NCI-H82 treated with DMSO at 0.1 percent for 48 hours (cell line): ENCODE measurements at regions not wholly inside any gene's neighbourhood (a gene's known extent, or its start where the extent isn't known, plus 50 kb on each side); places are given as distances from the start of the nearest gene placed in this dataset.
"Not testable (repeated sequence)": the region's sequence is repeated elsewhere in the genome, so short reads cannot be mapped to it uniquely, and the experiment has no call there.

Experiments
- DNase-seq: peaks from one replicate; lab custom pipeline; 2025; ENCODE audit not compliant: unreplicated experiment; lab: John Stamatoyannopoulos, UW

DNA sequence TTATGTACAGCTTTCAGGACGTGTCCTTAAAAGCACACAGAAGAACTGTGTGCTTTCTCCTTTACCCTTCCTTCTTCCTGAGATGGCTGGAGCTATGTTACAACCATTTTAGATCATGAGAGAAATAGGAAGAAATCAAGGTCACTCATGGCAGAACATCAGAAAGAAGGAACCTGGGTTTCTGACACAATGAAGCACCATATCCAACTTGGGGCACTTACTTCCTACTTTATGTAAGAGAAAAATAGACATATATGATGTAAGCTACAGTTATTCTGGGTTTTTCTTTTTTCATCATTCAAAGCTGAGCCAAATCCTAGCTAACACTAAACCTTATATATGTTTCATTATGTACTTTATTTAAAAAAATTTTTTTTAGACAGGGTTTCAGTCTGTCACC is 79.5 kb downstream of the FAM161A start:
- no peak for DNase-seq

DNA sequence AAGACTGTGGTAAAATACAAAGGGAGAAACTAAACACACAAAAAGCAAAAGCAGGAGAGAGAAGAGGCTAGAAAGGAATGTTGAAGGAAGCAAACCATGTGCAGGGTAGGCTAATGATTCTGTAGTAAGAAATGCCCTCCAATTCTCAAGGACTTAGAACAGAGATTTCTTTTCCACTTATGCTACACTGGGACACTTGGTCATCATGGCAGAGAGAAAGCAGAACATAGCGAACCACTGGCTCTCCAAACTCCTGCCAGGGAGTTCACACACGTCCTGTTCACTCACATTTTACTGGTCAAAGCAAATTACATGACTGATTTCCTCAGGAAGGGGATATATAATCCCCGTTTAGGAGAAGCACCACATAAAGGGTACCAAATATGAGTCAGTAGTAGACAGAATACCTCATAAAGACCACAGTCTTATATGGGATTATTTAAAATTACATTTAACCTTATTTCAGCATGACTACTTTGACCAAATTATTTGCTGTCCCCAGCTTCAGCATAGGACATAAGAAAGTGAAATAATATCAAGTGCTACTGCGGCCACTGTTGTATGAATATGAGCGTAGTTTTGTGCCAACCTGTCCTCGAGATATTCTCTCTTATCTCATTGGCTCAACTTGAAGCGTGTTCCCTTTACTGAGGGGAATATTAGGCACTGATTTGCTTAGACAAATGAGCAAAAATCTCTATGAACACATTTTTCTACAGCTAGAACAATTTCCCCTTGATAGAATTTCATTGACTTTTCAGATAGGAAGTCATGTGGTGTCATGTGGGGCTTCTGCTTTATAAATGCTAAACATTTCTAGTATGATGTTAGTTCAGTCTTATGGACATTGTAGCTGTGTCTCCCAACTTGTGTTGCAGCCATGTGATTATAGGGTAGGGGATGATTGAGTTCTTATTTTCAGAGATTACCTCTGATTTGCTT is 81.7 kb downstream of the FAM161A start:
- no peak for DNase-seq

DNA sequence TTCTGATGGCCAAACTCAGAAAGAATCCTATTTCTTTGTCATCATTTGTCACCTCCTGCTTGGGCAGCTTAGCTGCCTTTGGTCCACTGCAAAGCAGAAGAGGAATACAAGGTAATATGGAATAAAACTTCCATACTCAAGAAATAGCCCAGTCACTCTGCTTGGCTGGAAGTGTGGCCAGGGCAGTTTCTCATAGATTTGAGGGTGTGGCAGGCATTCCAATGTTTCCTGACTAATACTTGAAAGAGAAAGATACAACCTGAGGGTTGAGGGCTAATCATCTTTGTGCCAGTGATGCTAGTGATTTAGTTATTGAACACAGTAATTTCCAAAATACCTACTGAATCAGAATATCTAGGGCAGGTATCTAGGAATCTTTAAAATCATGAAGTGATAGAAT is 83.1 kb downstream of the FAM161A start:
- no peak for DNase-seq

DNA sequence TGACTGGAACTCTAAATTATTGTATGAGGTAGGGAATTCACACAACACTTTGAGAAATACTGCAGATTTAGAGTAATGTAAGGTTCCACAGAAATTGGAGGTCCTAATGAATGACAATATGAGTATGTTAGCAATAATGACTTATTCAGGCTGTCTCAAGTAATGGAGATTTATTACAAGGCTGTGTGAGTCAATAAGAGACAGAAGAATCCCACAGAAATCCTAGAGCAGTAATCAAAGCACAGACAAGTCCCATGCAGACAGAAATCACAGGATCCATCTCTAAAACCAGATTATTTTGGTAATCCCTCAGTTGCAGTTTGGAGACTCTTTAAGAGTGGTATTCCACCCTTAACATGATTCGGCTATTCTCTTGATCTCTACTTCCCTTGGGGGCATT is 83.6 kb downstream of the FAM161A start:
- DNase-seq: no peak

DNA sequence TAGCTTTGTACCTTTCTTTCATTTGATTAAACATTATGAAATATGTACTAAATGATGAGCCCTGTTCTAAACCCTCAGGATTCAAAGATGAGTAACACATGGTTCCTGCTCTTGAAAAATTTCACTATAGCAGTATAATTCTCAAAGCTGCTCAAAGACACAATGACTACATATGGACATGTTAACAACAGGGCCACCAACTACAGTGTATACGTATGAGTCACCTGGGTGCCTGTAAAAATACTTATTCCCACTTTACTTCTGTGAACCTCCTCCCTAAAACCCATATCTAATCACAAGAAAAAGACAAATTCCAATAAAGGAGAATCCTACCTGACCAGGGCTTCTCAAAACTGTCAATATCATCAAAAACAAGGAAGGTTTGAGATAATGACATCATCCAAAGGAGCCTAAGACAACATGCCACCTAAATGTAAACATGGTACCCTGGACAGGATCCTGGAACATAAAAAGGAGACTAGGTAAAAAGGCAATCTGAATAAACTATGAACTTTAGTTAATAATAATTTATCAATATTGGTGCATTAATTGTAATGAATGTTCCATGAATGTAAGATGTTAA is 84.7 kb downstream of the FAM161A start:
- no peak for DNase-seq

DNA sequence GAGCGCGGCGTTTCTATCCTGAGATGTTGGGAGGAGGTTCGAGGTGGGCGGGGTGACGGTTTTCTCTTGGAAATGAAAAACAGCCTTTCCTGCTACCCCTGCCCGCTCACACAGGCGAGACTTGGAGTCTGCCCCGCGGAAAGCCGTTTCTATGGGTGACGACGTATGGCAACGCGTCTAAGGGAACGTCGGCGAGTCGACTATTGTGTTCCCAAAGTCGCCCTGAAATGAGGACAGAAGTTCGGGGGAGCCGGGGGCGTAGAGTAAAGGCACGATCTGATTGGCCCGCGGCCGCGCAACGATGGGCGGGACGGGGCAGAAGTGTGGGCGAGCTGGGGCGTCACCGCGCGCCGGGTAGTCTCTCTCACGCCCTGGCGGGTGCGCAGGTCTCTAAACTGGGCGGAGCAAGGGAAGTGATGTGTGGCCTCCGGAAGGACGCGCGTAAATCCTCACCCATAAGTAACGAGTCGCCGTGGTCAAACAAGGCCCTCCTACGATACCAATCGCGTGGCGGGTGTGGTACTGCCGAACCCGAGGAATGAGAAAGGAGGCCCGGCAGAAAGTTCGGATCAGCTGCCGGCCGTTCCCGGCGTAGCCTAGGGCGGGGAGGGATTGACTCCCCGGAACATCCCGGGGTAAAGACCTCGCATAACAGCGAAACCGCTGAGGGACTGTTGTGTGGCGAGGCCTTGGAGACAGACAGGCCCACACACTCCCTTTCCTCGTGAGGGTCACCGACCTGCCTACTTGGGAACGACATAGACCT is 89.6 kb downstream of the FAM161A start:
- peak; percentile 97 for DNase-seq

DNA sequence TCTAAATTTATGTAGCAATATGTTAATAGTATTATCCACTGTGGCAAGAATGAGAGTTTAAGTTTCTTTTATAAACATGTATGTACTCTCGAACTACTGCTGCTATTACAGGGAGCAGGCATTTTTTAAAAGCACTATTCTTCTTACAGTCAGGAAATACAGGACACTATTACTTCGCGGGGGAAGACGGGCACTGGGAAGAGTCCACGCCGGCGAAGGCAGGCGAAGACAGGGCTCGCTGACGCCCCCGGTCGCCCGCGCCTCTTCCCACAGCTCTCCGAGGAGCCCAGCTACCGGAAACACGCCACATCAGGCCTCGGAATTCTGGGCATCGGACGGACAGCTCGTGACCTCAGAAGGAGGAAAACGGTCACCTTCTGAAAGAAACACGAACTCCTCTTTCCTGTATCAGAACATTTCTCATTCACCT is 90.2 kb downstream of the FAM161A start:
- peak; percentile 64 for DNase-seq

DNA sequence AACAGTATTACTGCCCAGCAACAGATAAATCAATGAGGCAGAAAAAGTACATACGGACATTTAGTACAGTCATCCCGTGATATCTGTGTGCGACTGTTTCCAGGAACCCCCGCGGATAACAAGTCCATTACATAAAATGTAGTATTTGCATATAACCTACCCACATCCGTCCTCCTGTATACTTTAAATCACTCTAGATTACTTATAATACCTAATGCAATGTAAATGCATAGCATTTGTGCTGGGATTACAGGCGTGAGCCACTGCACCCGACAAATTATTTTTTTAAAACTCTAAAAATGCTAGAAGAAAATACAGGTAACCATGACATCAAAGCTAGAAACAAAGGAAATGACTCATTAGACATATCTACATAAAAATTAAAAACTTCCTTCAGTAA is 91.6 kb downstream of the FAM161A start:
- no peak for DNase-seq

DNA sequence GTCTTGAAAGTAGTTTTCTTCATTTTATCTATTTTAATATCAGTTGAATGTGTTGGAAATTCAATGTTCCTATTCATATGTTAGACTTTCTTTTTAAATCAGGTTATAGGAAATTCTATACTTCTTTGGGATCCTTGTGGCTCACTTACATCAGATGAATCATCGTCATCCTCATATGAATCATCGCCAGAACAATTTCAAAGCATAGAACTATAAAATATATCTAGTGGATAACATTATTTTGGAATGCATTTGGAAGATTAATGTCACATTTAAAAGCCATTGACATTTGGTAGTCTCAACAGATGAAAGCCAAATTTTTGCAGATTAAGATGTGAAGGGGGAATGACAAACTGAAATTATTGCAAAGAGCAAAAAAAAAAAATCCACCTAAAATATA is 94.1 kb downstream of the FAM161A start:
- DNase-seq: no peak

DNA sequence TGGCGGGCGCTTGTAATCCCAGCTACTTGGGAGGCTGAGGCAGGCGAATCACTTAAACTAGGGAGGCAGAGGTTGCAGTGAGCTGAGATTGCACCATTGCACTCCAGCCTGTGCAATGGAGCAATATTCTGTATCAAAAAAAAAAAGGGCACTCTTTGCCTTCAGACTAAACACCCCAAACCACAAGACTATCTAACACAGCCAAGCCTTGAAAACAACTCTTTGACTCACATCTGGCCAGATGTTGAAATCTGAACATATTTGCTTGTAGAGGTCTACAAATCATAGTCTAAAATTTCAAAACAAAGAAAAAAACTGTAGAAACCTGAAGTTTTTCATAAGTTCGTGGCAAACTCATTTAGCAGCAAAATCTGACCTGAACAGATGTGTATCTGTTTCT is 94.9 kb downstream of the FAM161A start:
- DNase-seq: no peak

DNA sequence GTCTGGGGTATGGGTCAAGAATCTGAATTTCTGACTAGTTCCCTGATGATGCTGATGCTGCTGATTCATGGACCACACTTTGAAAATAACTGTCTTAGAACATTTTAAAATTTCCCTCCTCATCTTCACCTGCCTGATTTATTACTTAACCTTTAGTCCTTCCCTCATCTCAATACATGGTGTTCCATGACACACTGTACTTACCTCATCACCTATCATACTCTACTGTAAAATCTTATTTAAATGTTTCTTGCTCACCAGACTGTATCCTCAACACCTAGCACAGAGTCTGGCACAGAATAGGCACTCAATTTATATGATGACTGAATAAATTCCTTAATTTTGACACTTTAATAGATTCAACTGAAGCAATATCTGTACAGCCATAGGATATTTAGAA is 95.7 kb downstream of the FAM161A start:
- no peak for DNase-seq

DNA sequence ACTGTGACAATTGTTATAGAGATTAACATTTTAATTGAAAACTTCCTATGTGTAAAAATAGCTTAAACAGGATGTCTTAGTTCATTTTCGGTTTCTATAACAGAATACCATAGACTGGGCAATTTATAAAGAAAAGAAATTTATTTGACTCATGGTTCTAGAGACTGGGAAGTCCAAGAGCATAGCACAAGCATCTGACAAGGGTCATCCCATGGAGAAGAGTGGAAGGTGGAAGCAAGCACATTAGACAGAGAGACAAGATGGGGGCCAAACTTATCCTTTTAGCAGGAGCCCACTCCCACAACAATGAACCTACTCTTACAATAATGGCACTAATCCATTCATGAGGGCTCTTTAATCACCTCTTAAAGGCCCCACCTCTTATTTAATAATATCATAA is 100.3 kb downstream of the FAM161A start:
- DNase-seq: no peak

DNA sequence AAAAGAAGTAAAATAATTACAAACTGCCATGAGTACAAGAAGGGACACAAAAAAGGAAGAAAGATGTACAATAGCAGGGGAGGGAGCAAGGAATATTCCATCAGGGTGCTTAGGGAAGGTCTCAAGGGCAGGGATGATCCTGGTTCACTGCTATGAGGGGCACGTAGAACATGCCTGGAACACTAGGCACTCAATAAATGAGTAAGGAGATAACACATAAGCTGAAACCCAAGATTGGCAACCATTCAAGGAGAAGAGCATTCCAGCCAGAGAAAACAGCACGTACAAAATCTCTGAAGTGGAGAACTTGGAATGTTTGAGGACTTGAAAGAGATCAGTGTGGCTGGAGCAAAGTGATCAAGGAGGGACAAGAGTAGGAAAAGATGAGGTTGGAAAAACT is 103.2 kb downstream of the FAM161A start:
- no peak for DNase-seq

DNA sequence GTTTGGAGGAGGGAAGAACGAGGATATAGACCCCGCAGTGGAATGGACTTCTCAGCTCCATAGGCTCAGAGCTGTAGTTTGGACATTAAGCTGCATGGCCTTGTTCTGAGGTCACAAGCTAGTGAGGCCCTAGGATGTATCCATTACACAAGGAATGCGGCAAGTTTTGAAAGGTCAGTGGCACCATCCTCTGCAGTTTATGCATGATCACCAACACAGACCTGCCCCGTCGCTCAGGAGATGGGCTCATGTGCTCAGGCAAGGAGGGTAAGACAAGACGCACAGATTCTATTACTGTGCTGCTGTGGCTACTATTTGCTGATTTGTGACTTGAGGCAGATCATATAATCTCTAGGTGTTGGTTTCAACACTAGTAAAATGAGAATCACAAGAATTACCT is 110.9 kb downstream of the FAM161A start:
- no peak for DNase-seq

DNA sequence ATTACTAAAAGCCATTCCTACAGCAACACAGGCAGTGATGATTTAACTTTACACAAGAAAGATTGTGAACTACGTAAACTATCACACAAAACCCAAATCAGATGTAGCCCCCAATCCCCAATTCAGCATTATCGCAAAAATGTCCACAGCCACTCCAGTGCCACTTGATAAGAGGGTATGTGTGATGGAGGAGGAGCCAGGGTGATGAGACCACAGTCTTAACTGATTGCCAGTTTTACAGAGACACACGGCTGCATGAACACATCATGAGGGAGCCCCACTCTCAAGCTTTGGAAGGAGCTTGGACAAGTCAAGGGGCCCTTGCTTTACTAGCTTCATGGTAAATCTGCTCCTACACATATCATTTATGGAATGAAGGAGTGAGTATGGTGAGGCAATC is 116.0 kb downstream of the FAM161A start:
- DNase-seq: no peak

DNA sequence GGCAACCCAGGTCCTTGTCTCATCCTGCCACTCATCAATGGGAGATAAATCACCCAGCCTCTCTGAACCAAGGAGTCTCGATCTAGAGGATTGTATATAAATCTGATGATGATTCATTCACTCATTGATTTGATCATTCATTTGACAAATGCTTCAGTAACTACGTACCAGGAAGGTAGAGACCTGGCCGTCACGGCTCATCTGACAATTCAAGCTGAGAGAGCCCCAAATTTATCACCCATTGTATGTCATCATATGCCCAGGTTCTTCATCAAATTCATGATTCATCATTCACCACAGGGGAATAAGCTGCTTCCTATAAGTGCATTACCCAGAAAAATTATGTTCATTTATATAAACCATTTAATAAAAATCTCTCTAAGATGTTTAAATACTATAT is 116.9 kb downstream of the FAM161A start:
- DNase-seq: no peak

DNA sequence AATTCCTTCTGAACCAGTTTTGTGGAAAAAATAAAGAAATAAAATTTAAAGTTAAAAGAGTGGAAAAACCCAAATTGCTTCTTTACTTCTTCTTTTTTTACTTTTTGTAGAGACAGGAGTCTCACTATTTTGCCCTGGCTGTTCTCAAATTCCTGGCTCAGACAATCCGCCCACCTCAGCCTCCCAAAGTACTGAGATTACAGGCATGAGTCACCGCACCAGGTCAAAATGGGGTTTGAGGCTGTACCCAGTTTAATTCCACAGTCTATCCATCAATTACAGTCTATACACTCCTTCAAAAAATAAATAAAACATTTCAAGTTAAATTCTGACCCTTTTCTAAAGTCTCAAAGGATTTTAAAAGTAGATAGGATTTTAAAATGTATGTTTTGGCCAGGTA is 120.3 kb downstream of the FAM161A start:
- no peak for DNase-seq

DNA sequence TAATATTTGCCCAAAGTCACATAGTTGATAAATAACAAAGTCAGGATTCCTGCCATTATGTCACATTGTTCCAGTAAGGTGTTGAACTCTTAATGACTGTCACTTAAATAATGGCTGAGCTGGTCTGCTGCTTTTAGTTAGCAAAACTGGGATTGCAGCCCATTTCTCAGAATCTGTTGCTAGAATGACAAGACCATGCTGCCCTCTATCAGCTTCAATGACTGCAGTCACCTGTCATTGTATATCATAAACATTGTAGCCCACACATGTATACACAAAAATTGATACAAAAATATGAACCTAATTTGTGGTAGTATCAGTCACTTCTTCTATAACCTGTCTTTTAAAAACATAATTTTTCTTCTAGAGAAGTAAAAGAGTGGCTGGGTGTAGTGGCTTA is 121.1 kb downstream of the FAM161A start:
- DNase-seq: no peak

DNA sequence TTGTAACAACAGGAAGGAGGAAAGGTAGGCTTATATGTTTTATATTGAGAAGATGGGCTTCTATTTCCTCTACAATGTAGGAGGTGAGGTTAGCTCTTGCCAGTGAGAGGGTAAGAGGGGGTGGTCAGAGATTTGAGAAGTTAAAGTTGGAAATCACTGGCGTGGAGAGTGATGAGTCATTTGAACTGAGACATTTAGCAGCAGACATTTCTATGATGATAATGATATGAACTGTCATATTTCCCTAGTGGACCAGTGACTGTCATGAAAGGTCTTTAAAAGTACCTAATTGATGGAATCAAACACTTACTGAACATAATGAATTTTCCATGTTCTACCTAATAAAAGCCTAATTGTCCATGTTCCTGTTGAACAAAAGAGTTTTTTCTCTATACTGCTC is 126.1 kb downstream of the FAM161A start:
- DNase-seq: no peak

DNA sequence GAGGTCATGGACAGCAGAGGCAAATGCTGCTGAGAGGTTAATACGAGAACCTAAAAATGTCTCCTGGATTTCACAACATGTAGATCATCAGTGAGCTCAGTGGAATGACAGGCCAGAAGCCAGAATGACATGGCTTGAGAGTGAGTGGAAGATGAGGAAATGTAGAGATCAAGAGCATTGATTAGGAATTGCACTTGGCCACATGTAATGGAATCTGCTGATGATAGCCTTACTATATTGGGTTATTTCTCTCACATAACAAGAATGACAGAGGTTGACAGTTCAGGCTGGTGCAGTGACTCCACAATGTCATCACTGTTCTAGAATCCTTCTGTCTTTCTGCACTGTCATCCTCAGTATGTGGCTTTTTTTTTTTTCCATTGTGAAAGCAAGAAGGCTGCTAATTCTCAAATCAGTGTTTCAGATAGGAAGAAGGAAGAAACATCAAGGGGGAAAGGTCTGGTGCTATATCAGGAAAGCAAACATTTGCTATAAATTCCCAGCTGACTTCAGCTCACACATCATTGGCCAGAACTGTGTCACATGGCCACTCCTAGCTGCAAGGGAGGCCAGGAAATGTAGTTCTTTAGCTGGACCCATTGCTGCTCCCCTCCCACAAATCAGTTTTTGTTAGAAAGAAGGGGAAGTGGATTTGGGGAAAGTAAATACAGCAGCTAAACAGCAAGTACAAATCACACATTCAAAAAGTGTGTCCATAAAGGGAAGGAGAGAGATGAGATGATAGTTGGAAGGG is 127.2 kb downstream of the FAM161A start:
- DNase-seq: no peak

DNA sequence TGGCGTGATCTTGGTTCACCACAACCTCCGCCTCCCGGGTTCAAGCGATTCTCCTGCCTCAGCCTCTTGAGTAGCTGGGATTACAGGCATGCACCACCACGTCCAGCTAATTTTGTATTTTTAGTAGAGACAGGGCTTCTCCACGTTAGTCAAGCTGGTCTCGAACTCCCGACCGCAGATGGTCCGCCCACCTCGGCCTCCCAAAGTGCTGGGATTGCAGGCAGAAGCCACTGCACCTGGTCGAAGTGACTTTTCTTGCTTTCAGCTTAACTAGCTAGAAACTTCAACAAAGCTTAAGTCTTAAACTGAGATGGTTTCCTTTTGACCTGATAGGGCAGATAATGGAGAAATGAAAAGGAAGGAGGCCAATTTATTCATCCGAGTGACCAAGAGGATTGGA is 130.5 kb downstream of the FAM161A start:
- DNase-seq: not testable (repeated sequence)
